ENCODE measurements at regions not wholly inside any gene's neighbourhood (a gene's known extent, or its start where the extent isn't known, plus 50 kb on each side); places are given as distances from the start of the nearest gene placed in this dataset.
"Not testable (repeated sequence)": the region's sequence is repeated elsewhere in the genome, so short reads cannot be mapped to it uniquely, and the experiment has no call there.

DNA sequence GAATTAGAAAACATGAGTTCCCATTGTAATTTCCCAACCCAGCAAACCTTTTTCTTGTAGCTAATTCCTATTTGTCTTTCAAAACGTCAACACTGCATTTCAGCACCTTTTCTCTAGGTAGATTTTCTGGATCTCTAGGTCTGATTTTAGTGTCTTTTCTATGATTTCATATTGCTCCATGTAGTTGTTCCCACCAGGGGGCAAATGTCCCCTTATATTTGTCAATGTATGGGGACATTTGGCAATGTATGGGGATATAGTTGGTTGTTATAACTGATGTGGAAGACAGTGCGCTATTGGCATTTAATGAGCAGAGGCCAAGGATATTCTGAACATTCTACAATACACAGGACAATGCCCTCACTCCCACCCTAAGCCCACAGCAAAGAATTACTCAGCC is 273.9 kb upstream of the ADRA1B start:
- DNase-seq (ENCODE audit: low read depth in 2 of 2), result no peak

GRCh38 chr5:159644053-159644452 is 272.2 kb upstream of the ADRA1B start:
- no peak for DNase-seq (ENCODE audit: low read depth in 2 of 2)

GRCh38 chr5:159645179-159645846 is 271.0 kb upstream of the ADRA1B start:
- no peak for DNase-seq (ENCODE audit: low read depth in 2 of 2)

DNA sequence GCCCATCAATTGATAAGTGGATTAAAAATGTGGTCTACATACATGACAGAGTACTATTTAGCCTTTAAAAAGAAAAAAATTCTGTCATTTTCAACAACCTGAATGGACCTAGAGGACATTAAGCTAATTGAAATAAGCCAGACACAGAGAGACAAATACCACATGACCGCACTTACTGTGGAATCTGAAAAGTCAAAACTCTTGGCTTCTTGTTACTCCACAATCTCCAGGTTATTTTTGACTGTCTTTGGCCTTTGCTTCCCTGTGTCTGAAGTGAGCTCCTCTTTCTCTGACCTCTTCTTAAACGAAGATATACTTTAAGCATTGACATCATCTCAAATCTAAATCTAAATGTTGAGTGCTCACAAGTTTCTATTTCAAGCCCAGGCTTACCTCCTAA is 265.5 kb upstream of the ADRA1B start:
- no peak for DNase-seq (ENCODE audit: low read depth in 2 of 2)

GRCh38 chr5:159655757-159656409 is 260.4 kb upstream of the ADRA1B start:
- no peak for DNase-seq (ENCODE audit: low read depth in 2 of 2)

DNA sequence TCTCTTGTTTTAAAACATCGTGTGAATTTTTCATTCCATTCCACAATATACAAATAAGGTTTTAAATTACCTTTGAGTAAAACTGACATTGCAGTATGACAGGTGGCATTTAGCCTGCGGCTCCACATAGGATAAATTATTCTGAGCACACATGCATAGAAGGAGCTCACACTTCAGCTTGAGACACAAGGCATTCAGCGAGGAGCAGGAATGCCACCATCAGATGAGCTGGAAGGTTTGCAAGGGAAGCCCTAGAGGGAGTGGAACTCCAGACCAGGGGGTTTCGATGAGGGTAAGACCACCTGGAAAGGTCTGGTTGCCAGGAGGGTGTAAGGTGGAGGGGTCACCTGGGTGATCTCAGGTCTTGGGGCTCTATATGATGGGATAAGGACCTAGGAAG is 259.0 kb upstream of the ADRA1B start:
- DNase-seq (ENCODE audit: low read depth in 2 of 2), result no peak

GRCh38 chr5:159657771-159658170 is 258.5 kb upstream of the ADRA1B start:
- no peak for DNase-seq (ENCODE audit: low read depth in 2 of 2)

- DNase-seq (ENCODE audit: low read depth in 2 of 2), result no peak
Measured at GRCh38 chr5:159658266-159658925, 257.9 kb upstream of the ADRA1B start.

DNA sequence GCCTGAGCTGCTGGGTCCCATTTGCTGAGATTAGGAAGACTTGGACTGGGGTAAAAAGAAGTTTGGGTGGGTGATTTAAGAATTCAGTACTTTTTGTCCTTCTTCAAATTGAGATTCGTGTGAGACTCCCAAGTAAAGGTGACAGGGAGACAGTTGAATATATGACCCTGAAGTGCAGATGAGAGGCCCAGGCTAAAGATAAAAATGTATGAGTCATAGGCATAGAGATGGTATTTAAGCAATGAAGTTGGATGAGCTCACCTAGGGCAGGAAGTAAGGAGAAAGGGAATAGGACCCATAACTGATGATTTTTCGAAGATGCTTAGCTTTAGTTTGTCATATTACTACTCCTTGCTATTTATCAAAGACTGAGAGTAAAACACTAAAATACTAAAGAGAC is 255.9 kb upstream of the ADRA1B start:
- DNase-seq (ENCODE audit: low read depth in 2 of 2), result no peak

- no peak for DNase-seq (ENCODE audit: low read depth in 2 of 2)
Measured at GRCh38 chr5:159663986-159664385, 252.3 kb upstream of the ADRA1B start.

- DNase-seq (ENCODE audit: low read depth in 2 of 2), result no peak
Measured at GRCh38 chr5:159667286-159667685, 249.0 kb upstream of the ADRA1B start.

DNA sequence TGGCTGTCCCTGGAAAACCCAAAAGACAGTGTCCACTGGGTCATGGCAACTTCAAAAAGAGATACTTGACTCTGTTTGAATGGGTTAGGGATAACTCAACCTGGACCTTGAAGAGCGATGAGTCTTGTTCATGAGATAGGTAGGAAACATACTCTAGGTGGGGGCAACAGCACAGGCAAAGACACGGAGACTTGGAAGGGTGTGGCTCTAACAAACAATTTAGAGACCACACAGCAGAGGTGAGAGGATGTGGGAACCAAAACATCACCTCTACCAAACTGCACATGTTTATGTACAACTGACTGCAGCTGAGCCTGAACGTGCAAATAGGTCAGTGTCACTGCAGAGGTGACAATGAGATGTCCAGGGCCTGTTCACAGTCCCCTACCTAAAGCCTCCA is 247.7 kb upstream of the ADRA1B start:
- DNase-seq (ENCODE audit: low read depth in 2 of 2), result no peak

- no peak for DNase-seq (ENCODE audit: low read depth in 2 of 2)
Measured at GRCh38 chr5:159669559-159669958, 246.7 kb upstream of the ADRA1B start.

GRCh38 chr5:159671886-159672285 is 244.4 kb upstream of the ADRA1B start:
- no peak for DNase-seq (ENCODE audit: low read depth in 2 of 2)

GRCh38 chr5:159673538-159673937 is 242.7 kb upstream of the ADRA1B start:
- no peak for DNase-seq (ENCODE audit: low read depth in 2 of 2)

DNA sequence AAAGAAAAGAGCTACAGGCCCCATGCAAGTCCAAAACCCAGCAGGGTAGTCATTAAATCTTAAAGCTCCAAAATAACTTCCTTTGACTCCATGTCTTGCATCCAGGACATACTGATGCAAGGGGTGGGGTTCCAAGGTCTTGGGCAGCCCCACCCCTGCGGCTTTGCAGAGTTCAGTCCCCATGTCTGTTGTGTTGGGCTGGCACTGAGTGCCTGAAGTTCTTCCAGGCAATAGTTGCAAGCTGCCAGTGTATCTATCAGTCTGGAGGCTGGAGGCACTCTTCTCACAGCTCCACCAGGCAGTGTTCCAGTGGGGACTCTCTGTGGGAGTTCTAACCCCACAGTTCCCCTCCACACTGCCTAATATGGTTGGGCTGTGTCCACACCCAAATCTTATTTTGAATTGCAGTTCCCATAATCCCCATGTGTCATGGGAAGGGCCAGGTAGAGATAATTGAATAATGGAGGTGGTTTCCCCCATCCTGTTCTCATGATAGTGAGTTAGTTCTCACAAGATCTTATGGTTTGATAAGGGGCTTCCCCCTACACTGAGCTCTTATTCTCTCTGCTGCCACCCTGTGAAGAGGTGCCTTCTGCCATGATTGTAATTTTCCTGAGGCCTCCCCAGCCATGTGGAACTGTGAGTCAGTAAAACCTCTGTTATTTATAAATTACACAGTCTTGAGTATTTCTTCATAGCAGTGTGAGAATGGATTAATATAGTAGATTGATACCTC is 237.5 kb upstream of the ADRA1B start:
- DNase-seq (ENCODE audit: low read depth in 2 of 2), result no peak

GRCh38 chr5:159680095-159680494 is 236.2 kb upstream of the ADRA1B start:
- no peak for DNase-seq (ENCODE audit: low read depth in 2 of 2)

- no peak for DNase-seq (ENCODE audit: low read depth in 2 of 2)
Measured at GRCh38 chr5:159681661-159682060, 234.6 kb upstream of the ADRA1B start.

DNA sequence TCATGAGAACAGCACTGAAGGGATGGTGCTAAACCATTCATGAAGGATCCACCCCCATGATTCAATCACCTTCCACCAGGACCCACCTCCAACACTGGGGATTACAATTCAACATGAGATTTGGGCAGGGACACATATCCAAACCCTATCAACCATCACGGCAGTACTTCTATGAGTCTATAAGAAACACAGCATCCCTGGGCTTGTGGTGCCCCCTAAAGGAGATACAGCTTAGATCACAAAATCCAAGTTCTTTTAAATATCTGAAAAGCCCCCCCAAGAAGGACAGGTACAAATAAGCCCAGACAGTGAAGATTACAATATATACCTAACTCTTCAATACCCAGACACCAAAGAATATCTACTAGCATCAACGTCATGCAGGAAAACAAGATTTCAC is 233.7 kb upstream of the ADRA1B start:
- no peak for DNase-seq (ENCODE audit: low read depth in 2 of 2)

DNA sequence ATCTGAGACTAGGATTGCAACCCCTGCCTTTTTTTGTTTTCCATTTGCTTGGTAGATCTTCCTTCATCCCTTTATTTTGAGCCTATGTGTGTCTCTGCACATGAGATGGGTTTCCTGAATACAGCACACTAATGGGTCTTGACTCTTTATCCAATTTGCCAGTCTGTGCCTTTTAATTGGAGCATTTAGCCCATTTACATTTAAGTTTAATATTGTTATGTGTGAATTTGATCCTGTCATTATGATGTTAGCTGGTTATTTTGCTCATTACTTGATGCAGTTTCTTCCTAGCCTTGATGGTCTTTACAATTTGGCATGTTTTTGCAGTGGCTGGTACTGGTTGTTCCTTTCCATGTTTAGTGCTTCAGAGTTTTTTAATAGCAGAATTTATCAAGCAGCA is 228.4 kb upstream of the ADRA1B start:
- DNase-seq (ENCODE audit: low read depth in 2 of 2), result not testable (repeated sequence)

DNA sequence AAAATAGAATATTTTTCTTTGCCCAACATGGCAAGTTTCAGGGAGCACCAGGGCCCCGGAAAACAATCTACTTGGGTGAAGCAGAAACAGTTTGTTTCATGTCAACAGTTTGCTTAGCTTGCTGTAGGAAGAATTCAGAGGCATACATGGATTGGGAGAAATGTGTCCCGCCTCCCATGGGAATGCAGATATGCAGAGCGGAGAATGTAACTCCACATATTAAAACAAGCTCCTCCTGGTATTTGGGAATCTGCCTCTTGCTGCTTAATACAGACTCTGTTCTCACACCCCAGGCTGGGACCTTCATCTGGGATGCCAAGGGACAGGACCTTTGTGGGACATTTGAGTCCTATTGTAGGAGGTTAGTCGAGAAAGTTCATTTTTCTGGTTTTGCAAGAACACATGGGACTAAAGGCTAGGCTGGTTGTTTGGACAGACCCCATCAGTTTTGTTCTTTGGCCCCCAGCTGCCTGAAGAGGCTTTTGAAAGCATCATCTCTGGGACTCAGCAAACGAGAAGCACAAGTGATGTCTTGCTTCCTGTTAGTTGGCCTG is 220.5 kb upstream of the ADRA1B start:
- DNase-seq (ENCODE audit: low read depth in 2 of 2), result no peak

- no peak for DNase-seq (ENCODE audit: low read depth in 2 of 2)
Measured at GRCh38 chr5:159697530-159697929, 218.8 kb upstream of the ADRA1B start.
